ENCODE measurements at regions not wholly inside any gene's neighbourhood (a gene's known extent, or its start where the extent isn't known, plus 50 kb on each side); places are given as distances from the start of the nearest gene placed in this dataset.

- ChIA-PET CTCF (no interaction called here), POLR2A (ENCODE audit: low non-redundant PET) (no interaction called here)
- DNase-seq (ENCODE audit: low spot score), result no peak
- no peak overlapping the region for H3K27ac ChIP-seq
- no peak for TF ChIP-seq CTCF (conservative IDR thresholded peaks at IDR 0.05; ENCODE audit: low read depth)
Observed at GRCh38 chr11:30763951-30764350, 177.8 kb upstream of the MPPED2 start.

GRCh38 chr11:30762188-30762587 lies 176.0 kb upstream of the MPPED2 start:
- ChIA-PET CTCF (no interaction called here), POLR2A (ENCODE audit: low non-redundant PET) (no interaction called here)
- DNase-seq (ENCODE audit: low spot score), result no peak
- H3K27ac ChIP-seq, result no peak overlapping the region
- no peak for TF ChIP-seq CTCF (conservative IDR thresholded peaks at IDR 0.05; ENCODE audit: low read depth)

- no peak for DNase-seq (ENCODE audit: low spot score)
- no peak for TF ChIP-seq CTCF (conservative IDR thresholded peaks at IDR 0.05; ENCODE audit: low read depth)
- CTCF ChIA-PET, result interaction anchor here (0.6 kb wide), 1 partner anchor 23 kb away, joined by 3 read pairs; no protein-coding TSS in a partner anchor
Observed at GRCh38 chr11:30760345-30760744, 174.2 kb upstream of the MPPED2 start.

GRCh38 chr11:30758946-30759504 lies 172.9 kb upstream of the MPPED2 start:
- ChIA-PET CTCF (interaction anchor here (0.6 kb wide), 1 partner anchor 1564 kb away, joined by 3 read pairs; no protein-coding TSS in a partner anchor), POLR2A (ENCODE audit: low non-redundant PET) (no interaction called here)

More at GRCh38 chr11:30760345-30760744, 174.2 kb upstream of the MPPED2 start:
- H3K27ac ChIP-seq, result no peak overlapping the region
- POLR2A ChIA-PET (ENCODE audit: low non-redundant PET), result interaction anchor here (0.7 kb wide), 1 partner anchor 185 kb away, joined by 3 read pairs; no protein-coding TSS in a partner anchor

GRCh38 chr11:30758518-30758917 lies 172.4 kb upstream of the MPPED2 start:
- ChIA-PET POLR2A (ENCODE audit: low non-redundant PET) (no interaction called here), CTCF (no interaction called here)
- DNase-seq (ENCODE audit: low spot score), result no peak
- no peak overlapping the region for H3K27ac ChIP-seq
- no peak for TF ChIP-seq CTCF (conservative IDR thresholded peaks at IDR 0.05; ENCODE audit: low read depth)

More at GRCh38 chr11:30758946-30759504, 172.9 kb upstream of the MPPED2 start:
- DNase-seq (ENCODE audit: low spot score), result no peak
- TF ChIP-seq CTCF (conservative IDR thresholded peaks at IDR 0.05; ENCODE audit: low read depth), result no peak
- no peak overlapping the region for H3K27ac ChIP-seq

- no peak for DNase-seq (ENCODE audit: low spot score)
- TF ChIP-seq CTCF (conservative IDR thresholded peaks at IDR 0.05; ENCODE audit: low read depth), result no peak
- no peak overlapping the region for H3K27ac ChIP-seq
- CTCF ChIA-PET, result no interaction called here
- POLR2A ChIA-PET (ENCODE audit: low non-redundant PET), result no interaction called here
Observed at GRCh38 chr11:30758012-30758411, 171.9 kb upstream of the MPPED2 start.

All from RWPE1 (cell line).